Liver (tissue), 8 donors: ENCODE measurements at regions not wholly inside any gene's neighbourhood (a gene's known extent, or its start where the extent isn't known, plus 50 kb on each side); places are given as distances from the start of the nearest gene placed in this dataset.

Experiments used
- DNase-seq: peaks from one replicate; pipeline ENCODE4 v3.0.0-alpha.2; 2017; ENCODE audit warnings: low spot score
- H3K27ac ChIP-seq, 2 donors: one replicate each; pipeline ENCODE4 v1.7.0; 2013; ENCODE audit warnings: inconsistent platforms in 2 of 2, low read length in 2 of 2, control low read depth in 1 of 2, low read depth in 1 of 2, mild to moderate bottlenecking in 1 of 2
- H3K27me3 ChIP-seq, 4 donors: one replicate each; pipeline versions ENCODE4 v1.6.1 to v1.7.0; 2013; ENCODE audit warnings: low read length in 3 of 4, inconsistent platforms in 1 of 4, mild to moderate bottlenecking in 1 of 4, moderate library complexity in 1 of 4; ENCODE audit not compliant: control insufficient read depth in 4 of 4, insufficient read depth in 4 of 4
- H3K36me3 ChIP-seq, 4 donors: one replicate each; pipeline versions ENCODE4 v1.6.1 to v1.7.0; 2013; ENCODE audit warnings: low read length in 3 of 4, mild to moderate bottlenecking in 3 of 4, low read depth in 1 of 4, moderate library complexity in 1 of 4; ENCODE audit not compliant: control insufficient read depth in 4 of 4, insufficient read depth in 3 of 4
- H3K4me1 ChIP-seq, 4 donors: one replicate each; pipeline versions ENCODE4 v1.6.1 to v1.7.0; 2013; ENCODE audit warnings: low read length in 3 of 4, mild to moderate bottlenecking in 3 of 4, moderate library complexity in 1 of 4; ENCODE audit not compliant: control insufficient read depth in 4 of 4, insufficient read depth in 4 of 4
- H3K4me3 ChIP-seq, 3 donors: one replicate each; pipeline versions ENCODE4 v1.6.1 to v1.7.0; 2013; ENCODE audit warnings: low read length in 3 of 3, control low read depth in 1 of 3, low read depth in 1 of 3, mild to moderate bottlenecking in 1 of 3
- H3K9ac ChIP-seq, 2 donors: one replicate each; pipeline ENCODE4 v1.7.0; 2013; ENCODE audit warnings: low read length in 2 of 2, mild to moderate bottlenecking in 2 of 2, moderate library complexity in 2 of 2, control low read depth in 1 of 2, low read depth in 1 of 2
- H3K9me3 ChIP-seq, 4 donors: one replicate each; pipeline versions ENCODE4 v1.6.1 to v1.7.0; 2013; ENCODE audit warnings: low read length in 3 of 4; ENCODE audit not compliant: control insufficient read depth in 4 of 4
- EGR1 ChIP-seq, 2 donors: IDR thresholded peaks; 2 replicates each; pipeline ENCODE4 v1.6.1; 2016 to 2018; ENCODE audit warnings: antibody characterized with exemption in 2 of 2, low read depth in 2 of 2
- FOXA1 ChIP-seq: IDR thresholded peaks from 2 replicates; pipeline ENCODE4 v1.6.1; 2016; ENCODE audit warnings: antibody characterized with exemption
- FOXA2 ChIP-seq: IDR thresholded peaks from 2 replicates; pipeline ENCODE4 v1.6.1; 2016; ENCODE audit warnings: antibody characterized with exemption
- GABPA ChIP-seq, 2 donors: IDR thresholded peaks in 1 of 2; conservative IDR thresholded peaks in 1 of 2; 2 replicates each; pipeline ENCODE4 v1.6.1; 2016; ENCODE audit warnings: antibody characterized with exemption in 2 of 2, mild to moderate bottlenecking in 1 of 2, moderate library complexity in 1 of 2
- HNF4A ChIP-seq, 2 donors: conservative IDR thresholded peaks; 2 replicates each; pipeline ENCODE4 v1.6.1; 2016; ENCODE audit warnings: antibody characterized with exemption in 2 of 2, mild to moderate bottlenecking in 2 of 2
- JUND ChIP-seq, 2 donors: IDR thresholded peaks; 2 replicates each; pipeline ENCODE4 v1.6.1; 2016; ENCODE audit warnings: antibody characterized with exemption in 2 of 2
- RXRA ChIP-seq, 2 donors: IDR thresholded peaks; 2 replicates each; pipeline ENCODE4 v1.6.1; 2017 to 2018; ENCODE audit warnings: antibody characterized with exemption in 2 of 2, mild to moderate bottlenecking in 1 of 2
- SP1 ChIP-seq: IDR thresholded peaks from 2 replicates; pipeline ENCODE4 v1.6.1; 2018; ENCODE audit warnings: antibody characterized with exemption, mild to moderate bottlenecking
- TAF1 ChIP-seq: conservative IDR thresholded peaks from 2 replicates; pipeline ENCODE4 v1.6.1; 2016; ENCODE audit warnings: antibody characterized with exemption, mild to moderate bottlenecking
- YY1 ChIP-seq: IDR thresholded peaks from 2 replicates; pipeline ENCODE4 v1.6.1; 2016; ENCODE audit warnings: antibody characterized with exemption, mild to moderate bottlenecking
- WGBS: extraction: QIAGEN DNeasy Blood & Tissue Kit; methylation state at CpG from one replicate; pipeline ENCODE4 v1.1.7; 2013; 5-methylcytosine and 5-hydroxymethylcytosine counted together
- TF ChIP-seq, protein P1 (sequence below): IDR thresholded peaks from 2 replicates; pipeline ENCODE4 v1.6.1; 2016; ENCODE audit warnings: antibody characterized with exemption, mild to moderate bottlenecking
- TF ChIP-seq, protein P2 (sequence below): IDR thresholded peaks from 2 replicates; pipeline ENCODE4 v1.6.1; 2016; ENCODE audit warnings: antibody characterized with exemption
- TF ChIP-seq, protein P3 (sequence below): IDR thresholded peaks from 2 replicates; pipeline ENCODE4 v1.6.1; 2016; ENCODE audit warnings: antibody characterized with exemption
- TF ChIP-seq, protein P4 (sequence below): fragments of 150-350 bp; IDR thresholded peaks from 2 replicates; pipeline ENCODE4 v1.5.1; 2017; ENCODE audit warnings: improper control_type of control experiment, low read depth, low read length; ENCODE audit not compliant: missing input control
- donor health status: healthy.
- donor health status: healthy.
- donor health status: healthy.
- donor health status: healthy.
- donor health status: healthy.

DNA sequence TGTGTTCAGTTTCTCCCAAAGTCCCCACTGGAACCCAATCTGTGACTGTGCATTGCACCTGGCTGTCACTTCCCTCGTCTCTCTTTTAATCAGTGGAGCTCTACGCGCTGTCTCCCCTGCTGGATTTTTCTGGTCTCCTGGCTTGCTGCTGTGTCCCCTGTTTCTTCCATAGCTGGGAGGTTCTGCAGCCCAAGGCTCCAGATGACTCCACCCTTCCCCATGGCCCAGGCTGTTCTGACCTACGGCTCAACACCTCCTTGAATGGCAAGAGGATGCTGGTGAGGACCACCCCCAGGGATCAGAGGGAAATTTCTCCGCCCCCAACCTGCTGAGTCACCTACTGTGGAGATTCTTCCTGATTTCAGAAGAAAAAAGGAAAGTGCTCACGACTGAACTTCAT lies 961.4 kb upstream of the ZNF722 start (continued):
- TF ChIP-seq, protein P1, sequence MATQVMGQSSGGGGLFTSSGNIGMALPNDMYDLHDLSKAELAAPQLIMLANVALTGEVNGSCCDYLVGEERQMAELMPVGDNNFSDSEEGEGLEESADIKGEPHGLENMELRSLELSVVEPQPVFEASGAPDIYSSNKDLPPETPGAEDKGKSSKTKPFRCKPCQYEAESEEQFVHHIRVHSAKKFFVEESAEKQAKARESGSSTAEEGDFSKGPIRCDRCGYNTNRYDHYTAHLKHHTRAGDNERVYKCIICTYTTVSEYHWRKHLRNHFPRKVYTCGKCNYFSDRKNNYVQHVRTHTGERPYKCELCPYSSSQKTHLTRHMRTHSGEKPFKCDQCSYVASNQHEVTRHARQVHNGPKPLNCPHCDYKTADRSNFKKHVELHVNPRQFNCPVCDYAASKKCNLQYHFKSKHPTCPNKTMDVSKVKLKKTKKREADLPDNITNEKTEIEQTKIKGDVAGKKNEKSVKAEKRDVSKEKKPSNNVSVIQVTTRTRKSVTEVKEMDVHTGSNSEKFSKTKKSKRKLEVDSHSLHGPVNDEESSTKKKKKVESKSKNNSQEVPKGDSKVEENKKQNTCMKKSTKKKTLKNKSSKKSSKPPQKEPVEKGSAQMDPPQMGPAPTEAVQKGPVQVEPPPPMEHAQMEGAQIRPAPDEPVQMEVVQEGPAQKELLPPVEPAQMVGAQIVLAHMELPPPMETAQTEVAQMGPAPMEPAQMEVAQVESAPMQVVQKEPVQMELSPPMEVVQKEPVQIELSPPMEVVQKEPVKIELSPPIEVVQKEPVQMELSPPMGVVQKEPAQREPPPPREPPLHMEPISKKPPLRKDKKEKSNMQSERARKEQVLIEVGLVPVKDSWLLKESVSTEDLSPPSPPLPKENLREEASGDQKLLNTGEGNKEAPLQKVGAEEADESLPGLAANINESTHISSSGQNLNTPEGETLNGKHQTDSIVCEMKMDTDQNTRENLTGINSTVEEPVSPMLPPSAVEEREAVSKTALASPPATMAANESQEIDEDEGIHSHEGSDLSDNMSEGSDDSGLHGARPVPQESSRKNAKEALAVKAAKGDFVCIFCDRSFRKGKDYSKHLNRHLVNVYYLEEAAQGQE, result no peak
- TF ChIP-seq HNF4A (conservative IDR thresholded peaks at IDR 0.05), result no peak
- TF ChIP-seq, protein P2, sequence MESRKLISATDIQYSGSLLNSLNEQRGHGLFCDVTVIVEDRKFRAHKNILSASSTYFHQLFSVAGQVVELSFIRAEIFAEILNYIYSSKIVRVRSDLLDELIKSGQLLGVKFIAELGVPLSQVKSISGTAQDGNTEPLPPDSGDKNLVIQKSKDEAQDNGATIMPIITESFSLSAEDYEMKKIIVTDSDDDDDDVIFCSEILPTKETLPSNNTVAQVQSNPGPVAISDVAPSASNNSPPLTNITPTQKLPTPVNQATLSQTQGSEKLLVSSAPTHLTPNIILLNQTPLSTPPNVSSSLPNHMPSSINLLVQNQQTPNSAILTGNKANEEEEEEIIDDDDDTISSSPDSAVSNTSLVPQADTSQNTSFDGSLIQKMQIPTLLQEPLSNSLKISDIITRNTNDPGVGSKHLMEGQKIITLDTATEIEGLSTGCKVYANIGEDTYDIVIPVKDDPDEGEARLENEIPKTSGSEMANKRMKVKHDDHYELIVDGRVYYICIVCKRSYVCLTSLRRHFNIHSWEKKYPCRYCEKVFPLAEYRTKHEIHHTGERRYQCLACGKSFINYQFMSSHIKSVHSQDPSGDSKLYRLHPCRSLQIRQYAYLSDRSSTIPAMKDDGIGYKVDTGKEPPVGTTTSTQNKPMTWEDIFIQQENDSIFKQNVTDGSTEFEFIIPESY, result no peak

DNA sequence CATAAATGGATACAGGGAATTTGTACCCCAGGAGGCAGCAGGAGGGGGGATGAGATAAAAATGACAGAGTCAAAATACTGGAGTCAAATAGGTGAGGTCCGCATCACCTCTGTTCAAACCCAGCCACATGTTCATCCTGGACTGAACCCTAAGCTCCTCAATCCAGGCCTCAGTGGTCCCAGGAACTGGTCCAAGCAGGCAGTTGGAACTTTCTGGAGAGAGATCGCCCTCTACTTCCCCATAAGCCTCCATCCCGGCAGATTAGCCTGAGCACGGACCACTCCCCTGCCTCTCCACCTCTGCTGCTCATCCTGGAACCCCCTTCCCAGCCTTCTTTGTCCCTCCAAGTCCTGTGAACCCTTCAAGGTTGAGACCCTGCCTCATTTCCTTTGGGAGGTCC lies 959.7 kb upstream of the ZNF722 start:
- Histone ChIP-seq H3K36me3 (no peaks in the 10 kb centered on the region), H3K9ac (no peak overlapping the region), H3K9me3 (peaks cover 0 to 9% (median under 1%) of the 10 kb centered on the region in 4 donors), H3K4me1 (no peaks in the 10 kb centered on the region), H3K27ac (no peak overlapping the region), H3K4me3 (no peak overlapping the region), H3K27me3 (no peaks in the 10 kb centered on the region)
- 81% methylated on average over 4 of the region's 4 CpGs for WGBS
- TF ChIP-seq FOXA1 (no peak), EGR1 (IDR thresholded peaks at IDR 0.05; ENCODE audit: low read depth in 2 of 2) (no peak), HNF4A (conservative IDR thresholded peaks at IDR 0.05) (no peak), TAF1 (no peak), RXRA (IDR thresholded peaks at IDR 0.05) (no peak), FOXA2 (no peak), JUND (IDR thresholded peaks at IDR 0.05) (no peak), YY1 (no peak), GABPA (IDR thresholded peaks at IDR 0.05 in 1 of 2, conservative IDR thresholded peaks at IDR 0.05 in 1 of 2) (no peak), SP1 (no peak)
- TF ChIP-seq, protein P3, sequence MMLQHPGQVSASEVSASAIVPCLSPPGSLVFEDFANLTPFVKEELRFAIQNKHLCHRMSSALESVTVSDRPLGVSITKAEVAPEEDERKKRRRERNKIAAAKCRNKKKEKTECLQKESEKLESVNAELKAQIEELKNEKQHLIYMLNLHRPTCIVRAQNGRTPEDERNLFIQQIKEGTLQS, result no peak
- TF ChIP-seq, protein P4, sequence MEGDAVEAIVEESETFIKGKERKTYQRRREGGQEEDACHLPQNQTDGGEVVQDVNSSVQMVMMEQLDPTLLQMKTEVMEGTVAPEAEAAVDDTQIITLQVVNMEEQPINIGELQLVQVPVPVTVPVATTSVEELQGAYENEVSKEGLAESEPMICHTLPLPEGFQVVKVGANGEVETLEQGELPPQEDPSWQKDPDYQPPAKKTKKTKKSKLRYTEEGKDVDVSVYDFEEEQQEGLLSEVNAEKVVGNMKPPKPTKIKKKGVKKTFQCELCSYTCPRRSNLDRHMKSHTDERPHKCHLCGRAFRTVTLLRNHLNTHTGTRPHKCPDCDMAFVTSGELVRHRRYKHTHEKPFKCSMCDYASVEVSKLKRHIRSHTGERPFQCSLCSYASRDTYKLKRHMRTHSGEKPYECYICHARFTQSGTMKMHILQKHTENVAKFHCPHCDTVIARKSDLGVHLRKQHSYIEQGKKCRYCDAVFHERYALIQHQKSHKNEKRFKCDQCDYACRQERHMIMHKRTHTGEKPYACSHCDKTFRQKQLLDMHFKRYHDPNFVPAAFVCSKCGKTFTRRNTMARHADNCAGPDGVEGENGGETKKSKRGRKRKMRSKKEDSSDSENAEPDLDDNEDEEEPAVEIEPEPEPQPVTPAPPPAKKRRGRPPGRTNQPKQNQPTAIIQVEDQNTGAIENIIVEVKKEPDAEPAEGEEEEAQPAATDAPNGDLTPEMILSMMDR, result no peak
- no peak for DNase-seq

DNA sequence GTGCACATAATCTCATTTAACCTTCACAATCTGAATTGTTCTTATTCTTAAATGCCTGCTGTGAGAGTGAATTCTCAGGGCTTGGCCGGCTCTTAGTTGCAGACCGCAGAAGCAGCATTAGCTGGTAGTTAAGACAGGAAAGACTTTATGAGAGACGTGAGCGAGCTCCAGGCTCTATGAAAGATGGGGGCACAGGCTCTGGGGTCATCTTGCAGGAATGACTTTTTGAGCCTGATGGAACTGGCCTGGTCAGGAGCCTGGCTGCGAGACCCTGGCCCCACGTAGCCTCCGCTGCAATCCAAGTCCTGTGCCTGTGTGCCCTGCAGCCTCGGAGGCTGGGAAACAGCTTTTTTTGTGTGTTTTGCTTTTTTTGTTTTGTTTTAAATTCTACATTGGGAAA lies 958.8 kb upstream of the ZNF722 start:
- Histone ChIP-seq H3K36me3 (no peaks in the 10 kb centered on the region), H3K27me3 (no peaks in the 10 kb centered on the region), H3K4me3 (no peak overlapping the region), H3K9ac (no peak overlapping the region), H3K9me3 (peaks cover 0 to 9% (median 3%) of the 10 kb centered on the region in 4 donors), H3K27ac (no peak overlapping the region), H3K4me1 (no peaks in the 10 kb centered on the region)
- TF ChIP-seq FOXA1, result no peak
- 77% methylated on average over 8 of the region's 8 CpGs for WGBS
- no peak for DNase-seq
